Astrocyte of the cerebellum (primary cell): ENCODE measurements at regions not wholly inside any gene's neighbourhood (a gene's known extent, or its start where the extent isn't known, plus 50 kb on each side); places are given as distances from the start of the nearest gene placed in this dataset.

ENCODE experiments used
- DNase-seq: peaks from one replicate; pipeline ENCODE4 v3.0.0-alpha.2; 2011; ENCODE audit warnings: low read depth
- H3K4me3 ChIP-seq: 2 replicates; pipeline ENCODE4 v1.5.1; 2011; ENCODE audit warnings: mild to moderate bottlenecking, low read depth, low read length, moderate library complexity
- CTCF ChIP-seq: IDR thresholded peaks from 2 replicates; pipeline ENCODE4 v1.5.1; 2012; ENCODE audit warnings: low read length, low read depth, moderate library complexity, mild to moderate bottlenecking; ENCODE audit errors: missing control alignments
- in situ Hi-C: cut with HindIII; loops from 2 replicates; pipeline ENCODE4 v1.10.0; 2017; ENCODE audit warnings: low sequenced_read_pairs

GRCh38 chr18:33838054-33838453 lies 260.0 kb downstream of the ASXL3 start:
- in situ Hi-C loops = no loop called here
- no peak for DNase-seq
- H3K4me3 ChIP-seq = no peak overlapping the region
- no peak for TF ChIP-seq CTCF

- no peak for TF ChIP-seq CTCF
- in situ Hi-C loops = no loop called here
- no peak for DNase-seq
- H3K4me3 ChIP-seq = no peak overlapping the region
These were observed 259.2 kb downstream of the ASXL3 start for GRCh38 chr18:33837191-33837590.

- no peak for TF ChIP-seq CTCF
- no peak for DNase-seq
- in situ Hi-C loops = no loop called here
- H3K4me3 ChIP-seq = no peak overlapping the region
These were observed 258.5 kb downstream of the ASXL3 start for GRCh38 chr18:33836564-33836963.

GRCh38 chr18:33835419-33835818 lies 257.4 kb downstream of the ASXL3 start:
- no peak for DNase-seq
- no peak for TF ChIP-seq CTCF
- no peak overlapping the region for H3K4me3 ChIP-seq
- in situ Hi-C loops = no loop called here

- TF ChIP-seq CTCF = no peak
- H3K4me3 ChIP-seq = no peak overlapping the region
- in situ Hi-C loops = loop anchor here (5.0 kb wide), 1 partner anchor 98 kb away; no protein-coding TSS in a partner anchor
- DNase-seq = no peak
These were observed 255.8 kb downstream of the ASXL3 start for GRCh38 chr18:33833842-33834241.

- in situ Hi-C loops = loop anchor here (5.0 kb wide), 1 partner anchor 101 kb away; no protein-coding TSS in a partner anchor
- DNase-seq = no peak
- H3K4me3 ChIP-seq = no peak overlapping the region
- no peak for TF ChIP-seq CTCF
These were observed 253.4 kb downstream of the ASXL3 start for GRCh38 chr18:33831424-33831823.

GRCh38 chr18:33830213-33830612 lies 252.2 kb downstream of the ASXL3 start:
- H3K4me3 ChIP-seq = no peak overlapping the region
- no peak for DNase-seq
- in situ Hi-C loops = loop anchor here (5.0 kb wide), 1 partner anchor 102 kb away; no protein-coding TSS in a partner anchor
- no peak for TF ChIP-seq CTCF
